Stimulated activated CD4-positive, alpha-beta T cell treated with anti-CD3 and anti-CD28 coated beads, Interleukin-12 subunit alpha, Interleukin-12 subunit beta, amount 100 ng/mL, for 24 hours (primary cell): ENCODE measurements at regions not wholly inside any gene's neighbourhood (a gene's known extent, or its start where the extent isn't known, plus 50 kb on each side); places are given as distances from the start of the nearest gene placed in this dataset.
"Not testable (repeated sequence)": the region's sequence is repeated elsewhere in the genome, so short reads cannot be mapped to it uniquely, and the experiment has no call there.

Experiments
- DNase-seq, 2 experiments: peaks; one replicate each; pipeline ENCODE4 v3.0.0-alpha.2; 2020; ENCODE audit warnings: low read depth in 2 of 2

DNA sequence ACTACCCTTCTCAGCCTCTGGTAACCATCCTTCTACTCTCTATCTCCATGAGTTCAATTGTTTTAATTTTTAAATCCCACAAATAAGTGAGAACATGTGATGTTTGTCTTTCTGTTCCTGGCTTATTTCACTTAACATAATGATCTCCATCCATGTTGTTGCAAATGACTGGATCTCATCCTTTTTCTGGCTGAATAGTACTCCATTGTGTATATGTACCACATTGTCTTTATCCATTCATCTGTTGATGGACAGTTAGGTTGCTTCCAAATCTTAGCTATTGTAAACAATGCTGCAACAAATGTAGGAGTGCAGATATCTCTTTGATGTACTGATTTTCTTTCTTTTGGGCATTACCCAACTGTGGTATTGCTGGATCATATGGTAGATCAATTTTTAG is 103.0 kb downstream of the CARTPT start:
- DNase-seq: not testable (repeated sequence)

GRCh38 chr5:71825992-71826391 is 106.9 kb downstream of the CARTPT start:
- DNase-seq: no peak

GRCh38 chr5:71828291-71829040 is 109.4 kb downstream of the CARTPT start:
- no peak for DNase-seq

DNA sequence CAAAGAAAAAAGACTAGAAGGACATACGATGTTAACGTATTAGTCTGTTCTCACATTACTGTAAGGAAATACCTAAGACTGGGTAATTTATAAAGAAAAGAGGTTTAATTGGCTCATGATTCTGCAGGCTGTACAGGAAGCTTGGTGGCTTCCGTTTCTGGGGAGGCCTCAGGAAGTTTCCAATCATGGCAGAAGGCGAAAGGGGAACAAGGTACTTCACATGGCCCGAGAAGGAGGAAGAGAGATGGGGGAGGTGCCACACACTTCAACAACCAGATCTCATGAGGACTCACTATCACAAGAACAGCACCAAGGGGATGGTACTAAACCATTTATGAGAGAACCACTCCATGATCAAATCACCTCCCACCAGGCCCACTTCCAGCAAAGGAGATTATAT is 110.1 kb downstream of the CARTPT start:
- DNase-seq: no peak

DNA sequence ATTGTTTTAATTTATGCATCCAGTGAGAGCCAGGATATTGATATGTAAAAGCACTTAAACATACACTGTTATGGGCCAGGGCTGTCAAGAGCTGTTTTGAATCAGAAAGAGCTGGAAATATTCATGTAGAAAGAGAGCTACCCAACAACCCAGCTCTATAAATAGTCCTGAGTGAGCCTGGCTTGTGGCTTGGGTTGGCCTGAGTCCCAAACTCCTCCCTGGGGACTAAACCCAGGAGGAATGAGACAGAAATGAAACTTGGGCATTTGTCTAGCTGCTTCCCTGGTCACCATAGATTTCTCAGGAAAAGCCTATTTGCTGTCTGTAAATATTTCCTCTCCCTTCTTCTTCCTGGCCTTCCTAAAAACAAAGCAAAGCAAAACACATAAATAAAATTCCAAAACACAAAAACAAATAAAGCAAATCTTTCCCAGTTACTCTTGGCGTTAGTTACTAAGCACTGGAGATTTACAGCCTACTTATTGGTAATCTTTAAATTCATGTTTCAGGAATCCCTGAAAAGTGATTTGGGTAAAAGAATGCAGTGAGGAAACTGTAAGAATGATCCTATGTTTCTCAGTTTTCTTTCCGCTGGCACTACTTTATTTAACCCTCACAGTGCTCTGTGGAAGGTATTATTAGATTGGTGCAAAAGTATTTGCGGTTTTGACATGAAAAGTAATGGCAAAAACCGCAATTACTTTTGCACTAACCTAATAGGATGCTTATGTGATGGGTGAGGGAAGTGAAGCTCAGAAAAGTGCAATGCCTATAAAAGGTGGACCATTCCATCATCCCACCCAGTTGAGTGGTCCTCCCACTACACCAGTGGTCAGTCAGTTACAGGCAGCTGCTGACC is 111.8 kb downstream of the CARTPT start:
- DNase-seq: no peak

DNA sequence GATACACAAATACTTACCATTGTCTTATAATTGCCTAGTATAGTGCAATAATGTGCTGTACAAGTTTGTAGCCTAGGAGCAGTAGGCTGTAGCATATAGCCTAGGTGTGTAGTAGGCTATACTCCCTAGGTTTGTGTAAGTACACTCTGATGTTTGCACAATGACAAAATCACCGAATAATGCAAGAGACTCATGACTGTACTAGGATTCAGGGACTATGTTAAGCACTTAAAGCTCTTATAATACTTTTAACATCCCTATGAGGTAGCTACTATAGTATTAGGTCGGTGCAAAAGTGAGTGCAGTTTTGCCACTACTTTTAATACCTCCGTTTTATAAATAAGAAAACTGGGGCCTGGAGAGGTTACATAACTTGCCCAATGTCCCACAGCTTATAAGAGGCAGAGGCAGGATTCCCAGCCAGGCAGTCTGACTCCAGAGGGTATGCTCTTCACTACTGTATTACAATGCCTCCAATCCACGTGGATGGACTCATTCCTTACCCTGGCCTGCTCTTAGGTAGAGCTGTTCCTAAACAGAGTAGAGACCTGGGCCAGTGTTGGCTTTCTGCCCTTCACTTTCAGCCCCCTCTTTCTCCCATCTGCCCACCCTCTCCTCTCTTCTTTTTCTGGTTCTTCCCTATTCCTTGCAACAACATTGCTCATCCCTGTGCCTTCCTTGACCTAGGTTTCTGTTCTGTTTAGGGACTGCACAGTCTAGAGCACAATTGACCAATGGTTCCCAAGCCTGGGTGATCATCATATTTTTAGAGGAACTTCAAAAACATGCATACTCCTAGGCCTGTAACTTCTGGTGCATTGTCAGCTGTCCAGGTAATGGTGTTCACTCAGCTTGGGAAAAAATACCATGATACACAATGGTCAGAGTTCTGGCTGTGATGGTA is 114.0 kb downstream of the CARTPT start:
- DNase-seq: no peak

DNA sequence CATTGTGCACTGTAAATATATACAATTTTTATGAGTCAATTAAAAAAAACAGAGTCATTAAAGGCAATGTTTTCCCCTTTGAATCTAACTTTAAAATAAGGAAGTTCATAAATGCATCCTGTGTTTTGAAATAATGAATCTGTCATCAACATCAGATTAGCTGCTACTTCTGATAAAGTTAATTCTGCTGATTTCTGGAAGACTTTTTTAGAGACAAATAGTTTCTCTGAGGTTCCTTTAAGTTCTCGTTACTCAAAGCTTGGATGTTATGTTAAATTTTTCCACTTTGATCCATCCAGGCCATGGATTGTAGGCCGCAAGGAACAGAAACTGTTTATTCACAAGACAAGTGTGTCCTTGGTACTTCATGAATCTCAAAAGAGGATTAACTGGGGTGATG is 115.5 kb downstream of the CARTPT start:
- DNase-seq: no peak

DNA sequence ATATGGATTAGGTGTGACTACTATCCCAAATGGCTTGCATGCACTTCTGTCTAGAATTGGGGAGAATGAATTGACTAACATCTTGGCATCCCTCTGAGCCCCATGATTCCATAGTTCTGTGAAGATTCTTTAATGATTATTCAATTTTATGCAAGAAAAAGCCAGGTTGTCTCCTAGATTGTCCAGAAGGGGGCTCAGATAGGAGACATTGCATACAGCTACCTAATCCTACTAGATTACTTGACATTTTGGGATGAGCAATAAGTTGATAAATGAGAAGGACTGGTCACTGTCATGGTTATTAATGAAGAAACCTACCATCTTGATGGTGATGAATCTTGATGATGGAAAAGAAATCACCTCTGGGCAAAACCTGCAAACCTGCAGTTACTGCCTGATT is 117.0 kb downstream of the CARTPT start:
- no peak for DNase-seq

DNA sequence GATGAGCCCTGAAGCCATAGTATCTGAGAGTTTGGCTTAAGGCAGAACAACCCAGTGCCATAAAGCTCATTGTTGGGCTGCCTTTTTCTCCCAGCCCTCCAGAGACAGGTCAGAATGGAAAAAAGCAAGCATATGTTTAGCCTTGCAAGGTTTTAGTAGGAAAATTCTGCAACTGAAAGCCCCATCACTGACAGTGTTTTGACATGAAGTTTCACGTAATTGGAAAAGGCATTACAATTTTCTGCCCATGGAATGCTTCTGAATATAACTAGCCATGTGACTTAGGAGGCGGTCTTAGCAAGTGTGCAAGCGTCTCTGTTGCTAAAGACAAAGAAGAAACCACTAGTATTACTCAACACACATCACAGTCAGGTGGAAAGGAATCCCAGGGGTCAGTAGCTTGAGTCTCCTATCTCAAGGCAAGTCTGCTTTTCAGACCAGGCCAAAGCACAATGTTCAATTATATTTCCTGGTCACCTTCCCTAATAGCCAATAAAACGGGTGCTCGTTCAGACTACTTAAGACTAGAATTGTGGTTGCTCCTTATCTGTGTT is 117.6 kb downstream of the CARTPT start:
- no peak for DNase-seq

DNA sequence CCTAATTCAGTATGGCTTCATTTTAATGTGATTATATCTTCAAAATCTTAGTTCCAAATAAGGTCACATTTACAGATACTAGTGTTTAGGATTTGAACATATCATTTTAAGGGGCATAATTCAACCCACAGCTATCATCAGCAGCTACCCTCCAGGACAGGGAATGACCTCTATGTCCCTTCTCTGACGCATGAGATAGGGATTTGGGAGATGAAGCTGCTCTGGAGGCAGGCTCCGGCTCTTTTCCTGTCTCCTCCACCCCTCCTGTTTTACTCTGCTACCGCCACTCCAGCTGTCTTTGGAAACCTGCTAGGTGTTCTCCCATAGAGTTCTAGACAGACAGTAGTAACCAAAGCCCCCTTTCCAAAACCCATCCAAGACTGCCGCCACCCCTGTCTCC is 119.2 kb downstream of the CARTPT start:
- DNase-seq: no peak

DNA sequence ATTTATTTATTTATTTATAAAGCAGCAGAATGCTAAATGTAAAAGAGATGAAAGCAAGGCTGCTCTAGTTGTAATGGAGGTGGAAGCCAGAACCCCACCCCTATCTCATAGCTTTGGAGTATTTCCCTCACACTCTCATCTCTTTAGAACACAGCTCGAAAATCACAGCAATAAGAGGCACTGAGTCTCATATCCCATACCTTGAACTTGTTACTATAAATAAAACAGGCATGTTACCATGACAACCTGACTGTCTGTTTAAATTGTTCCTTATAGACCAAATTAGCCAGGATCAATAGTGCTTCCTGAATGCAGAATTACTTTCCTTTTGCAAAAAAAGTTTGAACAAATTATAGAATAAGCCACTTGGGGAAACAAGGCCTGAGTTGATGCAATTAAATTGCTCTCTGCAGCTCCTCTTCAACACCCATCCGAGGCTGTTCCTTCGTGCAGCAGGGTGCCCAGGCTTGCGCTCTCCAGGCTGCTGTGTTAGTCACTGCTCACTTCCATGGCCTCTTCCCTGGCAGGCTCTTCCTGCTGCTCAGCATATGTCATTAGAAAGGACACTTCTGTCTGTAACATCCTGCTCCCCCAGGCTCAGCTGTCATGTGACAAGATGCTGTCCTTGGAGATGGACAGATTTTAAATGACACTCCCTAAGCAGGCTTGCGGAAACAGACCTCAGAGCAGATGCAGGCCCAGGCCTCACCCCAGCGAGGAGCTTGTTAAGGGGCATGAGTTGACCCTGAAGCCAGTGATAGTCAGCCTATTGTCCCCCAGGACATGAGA is 120.2 kb downstream of the CARTPT start:
- DNase-seq: no peak

GRCh38 chr5:71841107-71841506 is 122.0 kb downstream of the CARTPT start:
- no peak for DNase-seq

GRCh38 chr5:71843111-71843510 is 124.0 kb downstream of the CARTPT start:
- no peak for DNase-seq

GRCh38 chr5:71844862-71845261 is 125.8 kb downstream of the CARTPT start:
- no peak for DNase-seq

GRCh38 chr5:71859515-71859914 is 140.4 kb downstream of the CARTPT start:
- no peak for DNase-seq

GRCh38 chr5:71860048-71860447 is 141.0 kb downstream of the CARTPT start:
- no peak for DNase-seq

- DNase-seq: no peak
Measured at GRCh38 chr5:71861682-71862081, 142.6 kb downstream of the CARTPT start.

DNA sequence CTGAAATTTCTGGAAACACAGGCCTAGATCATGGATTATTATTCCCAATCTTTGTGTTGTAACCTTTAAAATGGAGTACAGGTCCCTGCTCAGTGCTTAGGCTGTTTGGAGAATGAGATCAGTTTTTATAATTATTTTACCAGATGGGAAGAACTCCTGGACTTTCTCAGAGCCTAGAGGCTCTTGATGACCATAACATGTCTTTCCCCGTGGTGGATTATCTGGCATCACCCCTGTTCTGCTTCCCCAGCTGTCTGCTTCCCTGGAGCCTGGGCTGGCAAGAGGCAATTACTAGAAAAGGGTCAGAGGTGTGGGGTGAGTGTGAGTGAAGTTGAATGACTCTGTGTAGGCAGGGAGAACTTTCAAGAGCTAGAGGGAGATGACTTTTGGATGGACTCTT is 143.0 kb downstream of the CARTPT start:
- DNase-seq: no peak

GRCh38 chr5:71862507-71863060 is 143.5 kb downstream of the CARTPT start:
- no peak for DNase-seq

DNA sequence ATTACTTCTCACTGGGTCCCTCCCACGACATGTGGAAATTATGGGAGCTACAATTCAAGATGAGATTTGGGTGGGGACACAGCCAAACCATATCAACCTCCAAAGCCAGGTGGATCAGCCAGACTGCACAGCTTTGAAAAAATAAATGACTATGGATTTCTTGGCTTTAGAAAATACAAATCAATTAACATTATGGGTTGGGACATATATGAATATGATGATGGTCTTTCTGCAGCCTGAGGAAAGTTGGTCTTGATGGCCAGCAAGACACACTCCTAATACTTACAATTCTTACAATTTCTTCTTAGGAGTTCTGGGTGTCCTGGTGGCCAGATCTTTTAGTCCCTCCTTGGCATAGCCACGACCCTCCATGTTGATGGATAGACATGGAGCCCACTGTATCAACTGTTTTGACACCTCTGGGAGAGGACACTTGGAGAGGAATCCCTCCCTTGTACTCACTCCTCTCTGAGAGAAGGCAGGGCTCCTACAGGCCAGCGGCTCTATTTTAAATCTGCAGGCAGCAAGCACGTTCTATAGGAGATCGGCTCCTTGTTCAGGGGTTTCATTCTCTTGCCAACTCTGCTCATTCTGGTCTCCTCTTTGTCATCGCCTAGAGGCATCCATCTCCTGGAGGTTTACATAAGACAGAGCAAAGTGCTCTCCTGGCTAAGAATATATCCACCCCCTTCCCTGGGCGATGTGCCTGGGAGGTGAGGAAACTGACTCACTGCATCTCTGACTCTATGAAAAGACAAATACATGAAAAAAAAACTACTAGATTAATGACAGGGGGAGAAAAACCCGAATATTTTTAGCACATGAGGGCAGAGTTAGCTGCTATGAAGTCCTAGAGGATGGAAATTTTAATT is 145.9 kb downstream of the CARTPT start:
- DNase-seq: no peak
